WTC11 (cell line): ENCODE measurements at regions not wholly inside any gene's neighbourhood (a gene's known extent, or its start where the extent isn't known, plus 50 kb on each side); places are given as distances from the start of the nearest gene placed in this dataset.

Experiments used
- ATAC-seq: fragments of 200-7000 bp; cut with Tn5 transposase; 2 replicates; pipeline ENCODE4 v1.10.0; 2021; ENCODE audit warnings: mild to moderate bottlenecking, moderate library complexity
- CTCF ChIA-PET: fragments of 300-600 bp; sonication (Branson Sonifier 250); formaldehyde crosslinking; loops from one replicate; lab custom pipeline; 2021; ENCODE audit warnings: antibody characterized with exemption; lab: Charles Lee
- POLR2A ChIA-PET: fragments of 350-600 bp; sonication (Branson Sonifier 250); formaldehyde crosslinking; loops from one replicate; lab custom pipeline; 2021; ENCODE audit warnings: antibody characterized with exemption; lab: Charles Lee
- DNase-seq: peaks from one replicate; pipeline ENCODE4 v3.0.0; 2021; ENCODE audit warnings: low spot score
- H3K27ac Mint-ChIP-seq: 2 replicates; pipeline ENCODE4 v1.8.0; 2021; ENCODE audit warnings: mixed read lengths
- H3K27me3 Mint-ChIP-seq: 2 replicates; pipeline ENCODE4 v1.8.0; 2021; ENCODE audit warnings: low read depth, mild to moderate bottlenecking, moderate library complexity, mixed read lengths
- H3K36me3 Mint-ChIP-seq: 2 replicates; pipeline ENCODE4 v1.8.0; 2021; ENCODE audit warnings: mixed read lengths
- H3K4me1 Mint-ChIP-seq: 2 replicates; pipeline ENCODE4 v1.8.0; 2022; ENCODE audit warnings: mixed read lengths
- H3K4me3 Mint-ChIP-seq: 2 replicates; pipeline ENCODE4 v1.8.0; 2021; ENCODE audit warnings: mild to moderate bottlenecking, moderate library complexity, mixed read lengths
- H3K9me3 Mint-ChIP-seq: 2 replicates; pipeline ENCODE4 v1.8.0; 2021; ENCODE audit warnings: mixed read lengths
- ARID4B ChIP-seq: sonication (generic); formaldehyde crosslinking; IDR thresholded peaks from 2 replicates; pipeline ENCODE4 v1.8.0; 2023; ENCODE audit warnings: missing genetic modification reagents, mild to moderate bottlenecking, borderline replicate concordance
- ATF3 ChIP-seq: sonication (generic); formaldehyde crosslinking; conservative IDR thresholded peaks from 2 replicates; pipeline ENCODE4 v1.8.1; 2022; ENCODE audit warnings: mild to moderate bottlenecking, missing genetic modification reagents
- CBFB ChIP-seq: sonication (generic); formaldehyde crosslinking; IDR thresholded peaks from 2 replicates; pipeline ENCODE4 v1.8.1; 2022; ENCODE audit warnings: mild to moderate bottlenecking, low read depth, missing genetic modification reagents
- CREM ChIP-seq: sonication (generic); formaldehyde crosslinking; IDR thresholded peaks from 2 replicates; pipeline ENCODE4 v1.8.1; 2022; ENCODE audit warnings: mild to moderate bottlenecking, missing genetic modification reagents, moderate library complexity
- CTCF ChIP-seq: fragments of 200-600 bp; IDR thresholded peaks from 2 replicates; pipeline ENCODE4 v1.8.0; 2022; ENCODE audit warnings: antibody characterized with exemption
- E2F5 ChIP-seq: sonication (generic); formaldehyde crosslinking; IDR thresholded peaks from 2 replicates; pipeline ENCODE4 v1.8.1; 2022; ENCODE audit warnings: mild to moderate bottlenecking, moderate library complexity, missing genetic modification reagents
- FOXK1 ChIP-seq: sonication (generic); formaldehyde crosslinking; IDR thresholded peaks from 2 replicates; pipeline ENCODE4 v1.8.0; 2022; ENCODE audit warnings: mild to moderate bottlenecking, moderate library complexity, missing genetic modification reagents
- FOXP1 ChIP-seq: sonication (generic); formaldehyde crosslinking; IDR thresholded peaks from 2 replicates; pipeline ENCODE4 v1.8.0; 2022; ENCODE audit warnings: missing genetic modification reagents, mild to moderate bottlenecking, moderate library complexity, borderline replicate concordance
- GRHL2 ChIP-seq: fragments of 250-450 bp; sonication (Bioruptor Pico); IDR thresholded peaks from 2 replicates; pipeline ENCODE4 v1.8.0; 2022; ENCODE audit warnings: mild to moderate bottlenecking, moderate library complexity; ENCODE audit not compliant: insufficient replicate concordance, severe bottlenecking
- IRF2 ChIP-seq: sonication (generic); formaldehyde crosslinking; IDR thresholded peaks from 2 replicates; pipeline ENCODE4 v1.8.0; 2022; ENCODE audit warnings: low read depth, missing genetic modification reagents, borderline replicate concordance
- JAZF1 ChIP-seq: fragments of 250-450 bp; sonication (Bioruptor Pico); IDR thresholded peaks from 2 replicates; pipeline ENCODE4 v1.9.0; 2021; ENCODE audit warnings: moderate library complexity, mild to moderate bottlenecking, inconsistent platforms
- KAT7 ChIP-seq: sonication (generic); formaldehyde crosslinking; IDR thresholded peaks from 2 replicates; pipeline ENCODE4 v1.8.1; 2023; ENCODE audit warnings: missing genetic modification reagents, mild to moderate bottlenecking, borderline replicate concordance
- MAX ChIP-seq: sonication (generic); formaldehyde crosslinking; IDR thresholded peaks from 2 replicates; pipeline ENCODE4 v1.8.0; 2022; ENCODE audit warnings: mild to moderate bottlenecking, missing genetic modification reagents
- NR2C2 ChIP-seq: sonication (generic); formaldehyde crosslinking; IDR thresholded peaks from 2 replicates; pipeline ENCODE4 v1.8.0; 2022; ENCODE audit warnings: mild to moderate bottlenecking, missing genetic modification reagents
- PRRX2 ChIP-seq: fragments of 250-450 bp; sonication (Bioruptor Pico); IDR thresholded peaks from 2 replicates; pipeline ENCODE4 v1.8.0; 2021; ENCODE audit warnings: mild to moderate bottlenecking
- SOX15 ChIP-seq: fragments of 250-450 bp; sonication (Bioruptor Pico); IDR thresholded peaks from 2 replicates; pipeline ENCODE4 v1.9.0; 2021; ENCODE audit warnings: mild to moderate bottlenecking
- SP1 ChIP-seq: sonication (generic); formaldehyde crosslinking; conservative IDR thresholded peaks from 2 replicates; pipeline ENCODE4 v1.8.1; 2022; ENCODE audit warnings: missing genetic modification reagents
- TP53 ChIP-seq: sonication (generic); formaldehyde crosslinking; IDR thresholded peaks from 2 replicates; pipeline ENCODE4 v1.8.1; 2023; ENCODE audit warnings: mild to moderate bottlenecking, missing genetic modification reagents
- ZNF423 ChIP-seq: fragments of 250-450 bp; sonication (Bioruptor Pico); IDR thresholded peaks from 2 replicates; pipeline ENCODE4 v2.1.2; 2022; ENCODE audit warnings: mild to moderate bottlenecking, moderate library complexity
- ZNF512 ChIP-seq: sonication (generic); formaldehyde crosslinking; IDR thresholded peaks from 2 replicates; pipeline ENCODE4 v1.8.1; 2022; ENCODE audit warnings: missing genetic modification reagents, borderline replicate concordance

- DNase-seq (no peak), ATAC-seq (no peak)
- no peaks in the 10 kb centered on the region for H3K4me1 Mint-ChIP-seq
- ChIA-PET CTCF (no interaction called here), POLR2A (no interaction called here)
- TF ChIP-seq SP1, result no peak
- no peak for TF ChIP-seq ARID4B
- H3K4me3 Mint-ChIP-seq, result no peak overlapping the region
- H3K36me3 Mint-ChIP-seq, result no peaks in the 10 kb centered on the region
- H3K27me3 Mint-ChIP-seq, result no peaks in the 10 kb centered on the region
- H3K27ac Mint-ChIP-seq, result no peak overlapping the region
- H3K9me3 Mint-ChIP-seq, result no peaks in the 10 kb centered on the region
These were observed 303.3 kb downstream of the GALR1 start for GRCh38 chr18:77552945-77553344.

- Mint-ChIP-seq H3K36me3 (no peaks in the 10 kb centered on the region), H3K9me3 (no peaks in the 10 kb centered on the region), H3K27me3 (no peaks in the 10 kb centered on the region), H3K4me1 (no peaks in the 10 kb centered on the region)
- TF ChIP-seq ZNF423 (CRISPR knock-in tag) (no peak), CREM (CRISPR knock-in tag) (no peak), TP53 (CRISPR knock-in tag) (no peak), CBFB (CRISPR knock-in tag) (no peak), E2F5 (no peak), SOX15 (CRISPR knock-in tag) (no peak), GRHL2 (no peak), IRF2 (CRISPR knock-in tag) (no peak), ATF3 (CRISPR knock-in tag) (no peak), PRRX2 (CRISPR knock-in tag) (no peak), KAT7 (CRISPR knock-in tag) (no peak), ZNF512 (no peak), NR2C2 (CRISPR knock-in tag) (no peak), JAZF1 (CRISPR knock-in tag) (no peak), CTCF (no peak), FOXP1 (CRISPR knock-in tag) (no peak), FOXK1 (CRISPR knock-in tag) (no peak), MAX (CRISPR knock-in tag) (no peak)
- TF ChIP-seq, all 79 proteins: peak for 0
- CTCF ChIA-PET, result no interaction called here
- POLR2A ChIA-PET, result no interaction called here
- no peak for ATAC-seq
- H3K4me3 Mint-ChIP-seq, result no peak overlapping the region
- H3K27ac Mint-ChIP-seq, result no peak overlapping the region
- no peak for DNase-seq
These were observed 304.4 kb downstream of the GALR1 start for GRCh38 chr18:77554061-77554460.
